ENCODE measurements at regions not wholly inside any gene's neighbourhood (a gene's known extent, or its start where the extent isn't known, plus 50 kb on each side); places are given as distances from the start of the nearest gene placed in this dataset.

- no peak overlapping the region for H3K4me3 ChIP-seq (ENCODE audit: low read depth in 1 of 2, low read length in 2 of 2)
- no peak overlapping the region for H3K27ac ChIP-seq (ENCODE audit: low read depth, low read length)
- no peaks in the 10 kb centered on the region for H3K9me3 ChIP-seq (ENCODE audit: low read length)
- H3K4me1 ChIP-seq (ENCODE audit: insufficient read depth, low read length): peaks cover 16% of the 10 kb centered on the region
- no peaks in the 10 kb centered on the region for H3K27me3 ChIP-seq (ENCODE audit: control insufficient read depth in 1 of 2, insufficient read depth in 2 of 2, low read length in 2 of 2)
- H3K36me3 ChIP-seq (ENCODE audit: insufficient read depth, low read length): no peaks in the 10 kb centered on the region
- no peak overlapping the region for H3K9ac ChIP-seq (ENCODE audit: low read length)
These were observed 301.4 kb downstream of the KLF12 start for GRCh38 chr13:73832825-73833224.

- Histone ChIP-seq H3K36me3 (ENCODE audit: insufficient read depth, low read length) (no peaks in the 10 kb centered on the region), H3K4me3 (ENCODE audit: low read depth in 1 of 2, low read length in 2 of 2) (no peak overlapping the region), H3K9me3 (ENCODE audit: low read length) (no peaks in the 10 kb centered on the region), H3K27ac (ENCODE audit: low read depth, low read length) (no peak overlapping the region), H3K9ac (ENCODE audit: low read length) (no peak overlapping the region), H3K4me1 (ENCODE audit: insufficient read depth, low read length) (peaks cover 16% of the 10 kb centered on the region), H3K27me3 (ENCODE audit: control insufficient read depth in 1 of 2, insufficient read depth in 2 of 2, low read length in 2 of 2) (no peaks in the 10 kb centered on the region)
These were observed 302.0 kb downstream of the KLF12 start for GRCh38 chr13:73832128-73832588.

- Histone ChIP-seq H3K27ac (ENCODE audit: low read depth, low read length) (no peak overlapping the region), H3K4me1 (ENCODE audit: insufficient read depth, low read length) (peaks cover 16% of the 10 kb centered on the region), H3K27me3 (ENCODE audit: control insufficient read depth in 1 of 2, insufficient read depth in 2 of 2, low read length in 2 of 2) (no peaks in the 10 kb centered on the region), H3K9me3 (ENCODE audit: low read length) (no peaks in the 10 kb centered on the region), H3K36me3 (ENCODE audit: insufficient read depth, low read length) (no peaks in the 10 kb centered on the region), H3K9ac (ENCODE audit: low read length) (no peak overlapping the region), H3K4me3 (ENCODE audit: low read depth in 1 of 2, low read length in 2 of 2) (no peak overlapping the region)
These were observed 304.8 kb downstream of the KLF12 start for GRCh38 chr13:73829416-73829815.

DNA sequence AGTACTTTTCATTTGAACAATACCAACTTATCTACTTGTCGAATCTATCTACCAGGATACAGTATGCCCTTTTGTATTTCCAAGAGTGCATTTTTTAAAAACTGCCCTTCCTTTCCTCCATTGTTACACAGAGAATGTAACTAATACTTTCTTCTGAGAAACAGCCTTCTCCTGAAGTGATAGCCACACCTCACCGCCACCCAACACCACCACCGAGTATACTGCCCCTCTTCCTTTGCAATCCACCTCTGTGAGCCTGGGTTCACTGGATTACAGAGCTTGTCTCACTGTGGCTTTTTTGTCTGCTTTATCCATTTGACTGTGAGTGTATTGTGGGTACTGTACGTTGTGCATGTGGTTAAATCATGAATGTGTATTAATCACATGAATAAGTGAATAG lies 305.4 kb downstream of the KLF12 start:
- no peak overlapping the region for H3K27ac ChIP-seq (ENCODE audit: low read depth, low read length)
- H3K9ac ChIP-seq (ENCODE audit: low read length): no peak overlapping the region

GRCh38 chr13:73827434-73827833 lies 306.8 kb downstream of the KLF12 start:
- H3K9ac ChIP-seq (ENCODE audit: low read length): no peak overlapping the region
- H3K27me3 ChIP-seq (ENCODE audit: control insufficient read depth in 1 of 2, insufficient read depth in 2 of 2, low read length in 2 of 2): no peaks in the 10 kb centered on the region
- H3K4me3 ChIP-seq (ENCODE audit: low read depth in 1 of 2, low read length in 2 of 2): no peak overlapping the region
- H3K36me3 ChIP-seq (ENCODE audit: insufficient read depth, low read length): no peaks in the 10 kb centered on the region
- no peak overlapping the region for H3K27ac ChIP-seq (ENCODE audit: low read depth, low read length)
- H3K9me3 ChIP-seq (ENCODE audit: low read length): no peaks in the 10 kb centered on the region
- H3K4me1 ChIP-seq (ENCODE audit: insufficient read depth, low read length): peaks cover 6% of the 10 kb centered on the region

More for the DNA sequence above, 305.4 kb downstream of the KLF12 start:
- H3K27me3 ChIP-seq (ENCODE audit: control insufficient read depth in 1 of 2, insufficient read depth in 2 of 2, low read length in 2 of 2): no peaks in the 10 kb centered on the region
- H3K4me1 ChIP-seq (ENCODE audit: insufficient read depth, low read length): peaks cover 16% of the 10 kb centered on the region
- H3K9me3 ChIP-seq (ENCODE audit: low read length): no peaks in the 10 kb centered on the region
- no peaks in the 10 kb centered on the region for H3K36me3 ChIP-seq (ENCODE audit: insufficient read depth, low read length)
- no peak overlapping the region for H3K4me3 ChIP-seq (ENCODE audit: low read depth in 1 of 2, low read length in 2 of 2)

DNA sequence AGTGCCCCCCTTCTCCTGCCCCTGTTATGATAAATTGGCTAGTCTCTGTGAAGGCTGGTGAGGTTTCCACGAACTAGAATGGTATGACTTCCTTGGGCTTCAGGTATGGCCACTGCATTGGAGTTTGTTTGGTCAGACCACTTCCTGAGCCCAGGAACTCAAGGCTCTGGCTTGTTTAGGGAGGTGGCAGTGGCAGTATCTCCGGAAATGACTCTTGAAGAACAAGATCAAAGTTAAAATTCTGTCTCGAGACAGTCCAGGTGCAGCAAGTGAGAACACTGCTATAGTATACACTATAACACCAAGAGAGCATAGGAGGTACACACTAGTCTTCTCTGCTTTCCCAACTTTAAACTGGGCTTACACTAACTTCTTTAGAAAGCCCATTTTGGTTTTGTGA lies 309.1 kb downstream of the KLF12 start:
- Histone ChIP-seq H3K4me1 (ENCODE audit: insufficient read depth, low read length) (no peaks in the 10 kb centered on the region), H3K9ac (ENCODE audit: low read length) (no peak overlapping the region), H3K9me3 (ENCODE audit: low read length) (no peaks in the 10 kb centered on the region), H3K36me3 (ENCODE audit: insufficient read depth, low read length) (no peaks in the 10 kb centered on the region), H3K27ac (ENCODE audit: low read depth, low read length) (no peak overlapping the region), H3K4me3 (ENCODE audit: low read depth in 1 of 2, low read length in 2 of 2) (no peak overlapping the region), H3K27me3 (ENCODE audit: control insufficient read depth in 1 of 2, insufficient read depth in 2 of 2, low read length in 2 of 2) (no peaks in the 10 kb centered on the region)

GRCh38 chr13:73822668-73823592 lies 311.3 kb downstream of the KLF12 start:
- Histone ChIP-seq H3K9ac (ENCODE audit: low read length) (no peak overlapping the region), H3K4me1 (ENCODE audit: insufficient read depth, low read length) (no peaks in the 10 kb centered on the region), H3K27me3 (ENCODE audit: control insufficient read depth in 1 of 2, insufficient read depth in 2 of 2, low read length in 2 of 2) (no peaks in the 10 kb centered on the region), H3K9me3 (ENCODE audit: low read length) (no peaks in the 10 kb centered on the region), H3K36me3 (ENCODE audit: insufficient read depth, low read length) (no peaks in the 10 kb centered on the region), H3K27ac (ENCODE audit: low read depth, low read length) (no peak overlapping the region), H3K4me3 (ENCODE audit: low read depth in 1 of 2, low read length in 2 of 2) (no peak overlapping the region)

DNA sequence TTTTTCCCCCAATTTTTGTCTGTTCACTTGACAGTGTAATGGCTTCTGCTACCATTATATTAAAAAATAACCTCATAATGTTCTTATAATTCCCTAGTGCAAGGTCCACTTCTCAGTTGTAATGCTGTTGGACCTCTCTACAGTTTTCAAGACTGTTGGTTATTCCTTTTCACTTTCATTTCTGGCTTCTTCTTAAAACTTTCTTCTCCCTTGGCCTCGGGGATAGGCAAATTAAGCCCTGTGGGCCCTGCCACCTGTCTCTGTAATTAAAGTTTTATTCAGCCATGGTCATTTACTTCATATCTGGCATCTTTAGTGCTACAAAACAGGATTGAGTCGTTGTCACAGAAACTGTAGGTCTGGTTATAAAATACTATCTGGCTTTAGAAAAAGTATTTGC lies 313.5 kb downstream of the KLF12 start:
- no peak overlapping the region for H3K4me3 ChIP-seq (ENCODE audit: low read depth in 1 of 2, low read length in 2 of 2)
- H3K4me1 ChIP-seq (ENCODE audit: insufficient read depth, low read length): no peaks in the 10 kb centered on the region
- no peaks in the 10 kb centered on the region for H3K9me3 ChIP-seq (ENCODE audit: low read length)
- H3K9ac ChIP-seq (ENCODE audit: low read length): no peak overlapping the region
- no peaks in the 10 kb centered on the region for H3K36me3 ChIP-seq (ENCODE audit: insufficient read depth, low read length)
- H3K27me3 ChIP-seq (ENCODE audit: control insufficient read depth in 1 of 2, insufficient read depth in 2 of 2, low read length in 2 of 2): no peaks in the 10 kb centered on the region
- no peak overlapping the region for H3K27ac ChIP-seq (ENCODE audit: low read depth, low read length)

GRCh38 chr13:73820285-73820684 lies 313.9 kb downstream of the KLF12 start:
- no peaks in the 10 kb centered on the region for H3K4me1 ChIP-seq (ENCODE audit: insufficient read depth, low read length)
- H3K27me3 ChIP-seq (ENCODE audit: control insufficient read depth in 1 of 2, insufficient read depth in 2 of 2, low read length in 2 of 2): no peaks in the 10 kb centered on the region
- H3K4me3 ChIP-seq (ENCODE audit: low read depth in 1 of 2, low read length in 2 of 2): no peak overlapping the region
- no peaks in the 10 kb centered on the region for H3K9me3 ChIP-seq (ENCODE audit: low read length)
- H3K27ac ChIP-seq (ENCODE audit: low read depth, low read length): no peak overlapping the region
- no peak overlapping the region for H3K9ac ChIP-seq (ENCODE audit: low read length)
- H3K36me3 ChIP-seq (ENCODE audit: insufficient read depth, low read length): no peaks in the 10 kb centered on the region

- no peak overlapping the region for H3K27ac ChIP-seq (ENCODE audit: low read depth, low read length)
These were observed 314.5 kb downstream of the KLF12 start for GRCh38 chr13:73819711-73820110.

GRCh38 chr13:73816702-73817101 lies 317.5 kb downstream of the KLF12 start:
- Histone ChIP-seq H3K36me3 (ENCODE audit: insufficient read depth, low read length) (no peaks in the 10 kb centered on the region), H3K27ac (ENCODE audit: low read depth, low read length) (no peak overlapping the region), H3K27me3 (ENCODE audit: control insufficient read depth in 1 of 2, insufficient read depth in 2 of 2, low read length in 2 of 2) (no peaks in the 10 kb centered on the region), H3K9me3 (ENCODE audit: low read length) (no peaks in the 10 kb centered on the region), H3K9ac (ENCODE audit: low read length) (no peak overlapping the region), H3K4me3 (ENCODE audit: low read depth in 1 of 2, low read length in 2 of 2) (no peak overlapping the region), H3K4me1 (ENCODE audit: insufficient read depth, low read length) (no peaks in the 10 kb centered on the region)

More at GRCh38 chr13:73819711-73820110, 314.5 kb downstream of the KLF12 start:
- Histone ChIP-seq H3K4me3 (ENCODE audit: low read depth in 1 of 2, low read length in 2 of 2) (no peak overlapping the region), H3K36me3 (ENCODE audit: insufficient read depth, low read length) (no peaks in the 10 kb centered on the region), H3K9me3 (ENCODE audit: low read length) (no peaks in the 10 kb centered on the region), H3K9ac (ENCODE audit: low read length) (no peak overlapping the region), H3K27me3 (ENCODE audit: control insufficient read depth in 1 of 2, insufficient read depth in 2 of 2, low read length in 2 of 2) (no peaks in the 10 kb centered on the region), H3K4me1 (ENCODE audit: insufficient read depth, low read length) (no peaks in the 10 kb centered on the region)

DNA sequence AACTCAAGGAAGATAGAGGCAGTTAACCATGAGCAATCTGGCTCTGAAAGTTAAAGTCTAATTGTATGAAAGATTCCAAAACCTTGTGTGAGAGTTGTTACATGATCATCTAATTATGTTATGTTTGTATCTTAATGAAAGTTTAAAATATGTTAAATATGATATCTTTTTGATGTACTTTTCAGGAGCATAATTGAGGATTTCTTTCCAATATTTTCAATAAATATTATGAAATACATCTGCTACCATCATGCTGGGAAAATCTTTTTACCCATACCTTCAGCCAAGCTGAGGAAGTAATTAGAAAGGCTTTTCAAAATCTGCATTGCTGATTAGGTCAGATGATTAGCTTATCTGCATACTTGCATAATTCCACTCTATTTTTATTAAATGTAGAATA lies 318.4 kb downstream of the KLF12 start:
- H3K4me3 ChIP-seq (ENCODE audit: low read depth in 1 of 2, low read length in 2 of 2): no peak overlapping the region
- H3K36me3 ChIP-seq (ENCODE audit: insufficient read depth, low read length): no peaks in the 10 kb centered on the region
- no peaks in the 10 kb centered on the region for H3K4me1 ChIP-seq (ENCODE audit: insufficient read depth, low read length)
- no peak overlapping the region for H3K27ac ChIP-seq (ENCODE audit: low read depth, low read length)
- no peaks in the 10 kb centered on the region for H3K9me3 ChIP-seq (ENCODE audit: low read length)
- no peaks in the 10 kb centered on the region for H3K27me3 ChIP-seq (ENCODE audit: control insufficient read depth in 1 of 2, insufficient read depth in 2 of 2, low read length in 2 of 2)
- no peak overlapping the region for H3K9ac ChIP-seq (ENCODE audit: low read length)

All from muscle layer of colon (tissue), 2 donors.